C4-2B (cell line): ENCODE measurements at regions not wholly inside any gene's neighbourhood (a gene's known extent, or its start where the extent isn't known, plus 50 kb on each side); places are given as distances from the start of the nearest gene placed in this dataset.

Experiments used
- ZFX ChIP-seq: fragments of 450-650 bp; IDR thresholded peaks from 2 replicates; pipeline ENCODE4 v1.6.1; 2017
- TF ChIP-seq, protein P1 (sequence below): fragments of 450-650 bp; conservative IDR thresholded peaks from 2 replicates; pipeline ENCODE4 v1.5.1; 2017; ENCODE audit warnings: mild to moderate bottlenecking

DNA sequence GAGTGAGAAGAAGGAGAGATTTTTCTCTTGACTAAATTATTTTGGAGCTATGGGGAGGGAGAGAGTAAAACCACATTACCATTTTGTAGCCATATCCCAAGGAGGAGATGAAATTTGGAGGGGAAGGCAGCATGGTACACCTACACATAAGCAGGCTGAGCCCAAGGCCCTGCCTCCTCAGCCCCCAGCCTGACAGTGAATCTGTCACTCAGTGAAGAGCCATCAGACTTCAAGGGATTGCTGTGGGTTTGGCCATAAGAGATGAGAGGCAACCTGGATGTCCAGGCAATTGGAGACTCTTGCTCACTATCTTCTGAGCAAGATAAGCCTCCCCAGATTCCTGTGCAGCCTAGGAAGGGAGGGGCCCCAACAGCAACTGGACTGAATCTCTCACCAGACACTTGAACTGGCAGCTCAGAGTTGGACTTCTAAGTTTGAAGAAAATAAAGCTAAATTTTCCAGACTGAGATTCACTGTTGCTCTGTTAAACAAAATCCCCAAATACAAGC lies 216.6 kb downstream of the SEMA6A start:
- TF ChIP-seq, protein P1, sequence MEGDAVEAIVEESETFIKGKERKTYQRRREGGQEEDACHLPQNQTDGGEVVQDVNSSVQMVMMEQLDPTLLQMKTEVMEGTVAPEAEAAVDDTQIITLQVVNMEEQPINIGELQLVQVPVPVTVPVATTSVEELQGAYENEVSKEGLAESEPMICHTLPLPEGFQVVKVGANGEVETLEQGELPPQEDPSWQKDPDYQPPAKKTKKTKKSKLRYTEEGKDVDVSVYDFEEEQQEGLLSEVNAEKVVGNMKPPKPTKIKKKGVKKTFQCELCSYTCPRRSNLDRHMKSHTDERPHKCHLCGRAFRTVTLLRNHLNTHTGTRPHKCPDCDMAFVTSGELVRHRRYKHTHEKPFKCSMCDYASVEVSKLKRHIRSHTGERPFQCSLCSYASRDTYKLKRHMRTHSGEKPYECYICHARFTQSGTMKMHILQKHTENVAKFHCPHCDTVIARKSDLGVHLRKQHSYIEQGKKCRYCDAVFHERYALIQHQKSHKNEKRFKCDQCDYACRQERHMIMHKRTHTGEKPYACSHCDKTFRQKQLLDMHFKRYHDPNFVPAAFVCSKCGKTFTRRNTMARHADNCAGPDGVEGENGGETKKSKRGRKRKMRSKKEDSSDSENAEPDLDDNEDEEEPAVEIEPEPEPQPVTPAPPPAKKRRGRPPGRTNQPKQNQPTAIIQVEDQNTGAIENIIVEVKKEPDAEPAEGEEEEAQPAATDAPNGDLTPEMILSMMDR, result no peak
- no peak for TF ChIP-seq ZFX
